HEK293T (cell line): ENCODE measurements at regions not wholly inside any gene's neighbourhood (a gene's known extent, or its start where the extent isn't known, plus 50 kb on each side); places are given as distances from the start of the nearest gene placed in this dataset.
A peak's percentile ranks its signal among the peaks of the same experiment; 100 is the strongest.

Experiments
- CTCF ChIA-PET: fragments of 350-600 bp; formaldehyde crosslinking; extraction: SDS; loops from one replicate; lab custom pipeline; 2021; ENCODE audit warnings: antibody characterized with exemption, inconsistent platforms; lab: Yijun Ruan, JAX
- POLR2A ChIA-PET: fragments of 350-600 bp; formaldehyde crosslinking; extraction: SDS; loops from one replicate; lab custom pipeline; 2020; ENCODE audit warnings: antibody characterized with exemption, inconsistent platforms; lab: Yijun Ruan, JAX
- DNase-seq: peaks from one replicate; pipeline ENCODE4 v3.0.0; 2012; ENCODE audit warnings: mixed read lengths; ENCODE audit errors: extremely low spot score
- ARNT ChIP-seq: fragments of 450-650 bp; IDR thresholded peaks from 2 replicates; pipeline ENCODE4 v1.6.1; 2017; ENCODE audit warnings: mild to moderate bottlenecking
- BHLHE40 ChIP-seq: fragments of 450-650 bp; IDR thresholded peaks from 2 replicates; pipeline ENCODE4 v1.6.1; 2016; ENCODE audit warnings: mild to moderate bottlenecking, moderate library complexity, borderline replicate concordance
- CTBP1 ChIP-seq: fragments of 450-650 bp; IDR thresholded peaks from 2 replicates; pipeline ENCODE4 v1.6.1; 2016; ENCODE audit warnings: borderline replicate concordance
- ELF4 ChIP-seq: fragments of 450-650 bp; IDR thresholded peaks from 2 replicates; pipeline ENCODE4 v1.6.1; 2017; ENCODE audit warnings: antibody characterized with exemption
- FOXA1 ChIP-seq: fragments of 450-650 bp; IDR thresholded peaks from 2 replicates; pipeline ENCODE4 v1.6.1; 2016; ENCODE audit warnings: mild to moderate bottlenecking
- FOXK2 ChIP-seq: fragments of 450-650 bp; IDR thresholded peaks from 2 replicates; pipeline ENCODE4 v1.6.1; 2016; ENCODE audit warnings: mild to moderate bottlenecking
- FOXM1 ChIP-seq: fragments of 450-650 bp; IDR thresholded peaks from 2 replicates; pipeline ENCODE4 v1.6.1; 2017; ENCODE audit warnings: mild to moderate bottlenecking, borderline replicate concordance
- HDGF ChIP-seq: fragments of 450-650 bp; IDR thresholded peaks from 2 replicates; pipeline ENCODE4 v1.6.1; 2017; ENCODE audit warnings: antibody characterized with exemption, borderline replicate concordance
- L3MBTL2 ChIP-seq: fragments of 450-650 bp; conservative IDR thresholded peaks from 2 replicates; pipeline ENCODE4 v1.6.1; 2016; ENCODE audit warnings: mild to moderate bottlenecking
- LEF1 ChIP-seq: fragments of 450-650 bp; IDR thresholded peaks from 2 replicates; pipeline ENCODE4 v1.6.1; 2017; ENCODE audit warnings: mild to moderate bottlenecking, borderline replicate concordance
- NFRKB ChIP-seq: fragments of 450-650 bp; IDR thresholded peaks from 2 replicates; pipeline ENCODE4 v1.6.1; 2016; ENCODE audit warnings: mild to moderate bottlenecking, moderate library complexity
- PKNOX1 ChIP-seq: fragments of 450-650 bp; IDR thresholded peaks from 2 replicates; pipeline ENCODE4 v1.6.1; 2016
- SP1 ChIP-seq: fragments of 450-650 bp; IDR thresholded peaks from 2 replicates; pipeline ENCODE4 v1.6.1; 2017
- SUZ12 ChIP-seq: fragments of 450-650 bp; IDR thresholded peaks from 2 replicates; pipeline ENCODE4 v1.6.1; 2016; ENCODE audit warnings: mild to moderate bottlenecking
- TARDBP ChIP-seq: fragments of 450-650 bp; IDR thresholded peaks from 2 replicates; pipeline ENCODE4 v1.6.1; 2016
- ZNF384 ChIP-seq: fragments of 450-650 bp; IDR thresholded peaks from 2 replicates; pipeline ENCODE4 v1.6.1; 2016

- DNase-seq = no peak
- TF ChIP-seq L3MBTL2 (no peak), FOXM1 (no peak), CTBP1 (no peak), HDGF (no peak), PKNOX1 (no peak), LEF1 (no peak), ARNT (no peak), FOXK2 (no peak), ELF4 (no peak)
- ChIA-PET CTCF (interaction anchor here (0.7 kb wide), 1 partner anchor 228 kb away, joined by 4 read pairs; no protein-coding TSS in a partner anchor), POLR2A (interaction anchor here (1.0 kb wide), 1 partner anchor 13 kb away, joined by 3 read pairs; no protein-coding TSS in a partner anchor)
Measured at GRCh38 chr11:129636926-129637325, 178.7 kb upstream of the TMEM45B start.

- DNase-seq = no peak
- CTCF ChIA-PET = interaction anchor here (0.7 kb wide), 1 partner anchor 228 kb away, joined by 4 read pairs; no protein-coding TSS in a partner anchor
- POLR2A ChIA-PET = interaction anchor here (1.0 kb wide), 1 partner anchor 13 kb away, joined by 3 read pairs; no protein-coding TSS in a partner anchor
- TF ChIP-seq TARDBP = no peak
- no peak for TF ChIP-seq FOXK2
- TF ChIP-seq PKNOX1 = no peak
- TF ChIP-seq ARNT = no peak
- no peak for TF ChIP-seq FOXA1
- TF ChIP-seq BHLHE40 = no peak
- no peak for TF ChIP-seq SUZ12
- no peak for TF ChIP-seq ELF4
- TF ChIP-seq L3MBTL2 = no peak
- no peak for TF ChIP-seq CTBP1
- no peak for TF ChIP-seq ZNF384
- TF ChIP-seq SP1 = no peak
- no peak for TF ChIP-seq LEF1
- no peak for TF ChIP-seq FOXM1
- TF ChIP-seq NFRKB = no peak
- no peak for TF ChIP-seq HDGF
Measured at GRCh38 chr11:129637473-129637872, 178.2 kb upstream of the TMEM45B start.

- TF ChIP-seq FOXA1 (no peak), TARDBP (no peak), CTBP1 (no peak), ELF4 (no peak), LEF1 (no peak), ARNT (no peak), HDGF (no peak)
- CTCF ChIA-PET = interaction anchor here (0.6 kb wide), 1 partner anchor 250 kb away, joined by 3 read pairs; no protein-coding TSS in a partner anchor
- no peak for DNase-seq
- POLR2A ChIA-PET = interaction anchor here (1.0 kb wide), 1 partner anchor 14 kb away, joined by 3 read pairs; no protein-coding TSS in a partner anchor
Measured at GRCh38 chr11:129637983-129638776, 177.5 kb upstream of the TMEM45B start.

- TF ChIP-seq PKNOX1 = peak; percentile 36; the same call in 1 of the 2 replicates
- TF ChIP-seq FOXK2 = no peak
- TF ChIP-seq FOXM1 = no peak
- no peak for TF ChIP-seq TARDBP
- no peak for TF ChIP-seq ELF4
- no peak for TF ChIP-seq ARNT
- ChIA-PET POLR2A (interaction anchor here (0.9 to 1.4 kb wide), 2 partner anchors 10 to 264 kb away, joined by 3 read pairs; partner anchors contain the start of gene BARX2), CTCF (interaction anchor here (0.6 kb wide), 1 partner anchor 1219 kb away, joined by 4 read pairs; no protein-coding TSS in a partner anchor)
- DNase-seq = no peak
Measured at GRCh38 chr11:129639300-129639699, 176.3 kb upstream of the TMEM45B start.

- DNase-seq = no peak
- TF ChIP-seq ZNF384 = no peak
- TF ChIP-seq FOXA1 = no peak
- TF ChIP-seq HDGF = no peak
- no peak for TF ChIP-seq L3MBTL2
- no peak for TF ChIP-seq FOXM1
- TF ChIP-seq NFRKB = no peak
- no peak for TF ChIP-seq ARNT
- no peak for TF ChIP-seq SP1
- TF ChIP-seq TARDBP = no peak
- no peak for TF ChIP-seq PKNOX1
- TF ChIP-seq CTBP1 = no peak
- TF ChIP-seq LEF1 = no peak
- no peak for TF ChIP-seq SUZ12
- no peak for TF ChIP-seq BHLHE40
- TF ChIP-seq FOXK2 = no peak
- TF ChIP-seq ELF4 = no peak
- CTCF ChIA-PET = no interaction called here
Measured at GRCh38 chr11:129640671-129641070, 175.0 kb upstream of the TMEM45B start.

More at GRCh38 chr11:129640671-129641070, 175.0 kb upstream of the TMEM45B start:
- POLR2A ChIA-PET = no interaction called here
